HepG2 (cell line): ENCODE measurements at regions not wholly inside any gene's neighbourhood (a gene's known extent, or its start where the extent isn't known, plus 50 kb on each side); places are given as distances from the start of the nearest gene placed in this dataset.

Source experiments
- ATAC-seq: fragments of 200-7000 bp; cut with Tn5 transposase; 3 replicates; pipeline ENCODE4 v1.9.1; 2020; ENCODE audit warnings: mild to moderate bottlenecking, moderate library complexity
- BruUV-seq: library from RNA; stranded (reverse); fragments of 400-500 nt; replicated peaks from 2 replicates; lab custom pipeline; 2021; lab: Mats Ljungman, UMichigan
- CTCF ChIA-PET: fragments of 300-600 bp; formaldehyde crosslinking; extraction: SDS; loops from one replicate; lab custom pipeline; 2021; ENCODE audit warnings: low total read pairs, inconsistent platforms, low intra/inter-chr PET ratio; lab: Yijun Ruan, JAX
- POLR2A ChIA-PET: fragments of 350-600 bp; sonication (Branson Sonifier 250); formaldehyde crosslinking; loops from one replicate; lab custom pipeline; 2020; ENCODE audit warnings: antibody characterized with exemption, inconsistent platforms; lab: Yijun Ruan, JAX
- DNase-seq: peaks from one replicate; pipeline ENCODE4 v3.0.0-alpha.2; 2015; ENCODE audit warnings: low spot score
- FAIRE-seq: peaks from 3 replicates; lab custom pipeline; 2011; peaks lifted over from hg19 to GRCh38; lab: Jason Lieb, UNC
- H2AFZ ChIP-seq: one replicate; pipeline ENCODE4 v1.6.1; 2011; ENCODE audit warnings: low read length, inconsistent platforms
- H3K27ac ChIP-seq: fragments of 300-600 bp; 3 replicates; pipeline ENCODE4 v1.8.0; 2011; ENCODE audit warnings: mixed run types, mild to moderate bottlenecking, mixed read lengths, low read length, inconsistent platforms; ENCODE audit not compliant: insufficient read depth; ENCODE audit errors: extremely low read length
- H3K27me3 ChIP-seq, 2 experiments: fragments of 200-600 bp in 1 of 2; 2 replicates in 1 of 2; 3 replicates in 1 of 2; pipeline versions ENCODE4 v1.6.0 to v1.8.0; 2011; ENCODE audit warnings: low read length in 2 of 2, mild to moderate bottlenecking in 2 of 2, moderate library complexity in 2 of 2, inconsistent platforms in 1 of 2; ENCODE audit not compliant: insufficient read depth in 2 of 2, control insufficient read depth in 1 of 2
- H3K36me3 ChIP-seq, 2 experiments: fragments of 200-600 bp in 1 of 2; replicated peaks in 1 of 2; 2 replicates in 1 of 2; 3 replicates in 1 of 2; pipeline versions ENCODE4 v1.5.1 to v1.8.0; 2011; ENCODE audit warnings: low read length in 2 of 2, inconsistent platforms in 1 of 2; ENCODE audit not compliant: insufficient read depth in 2 of 2, control insufficient read depth in 1 of 2
- H3K4me1 ChIP-seq: 2 replicates; pipeline ENCODE4 v1.5.1; 2012; ENCODE audit warnings: low read length, inconsistent platforms; ENCODE audit not compliant: insufficient read depth
- H3K4me2 ChIP-seq: 2 replicates; pipeline ENCODE4 v1.6.0; 2011; ENCODE audit warnings: low read depth, low read length, inconsistent platforms
- H3K4me3 ChIP-seq, 3 experiments: fragments of 200-600 bp in 1 of 3; sonication (generic), shearing (Covaris generic) in 1 of 3; replicated peaks in 1 of 3; 2 replicates each; pipeline ENCODE4 v1.5.1; 2011 to 2016; ENCODE audit warnings: low read length in 3 of 3, inconsistent platforms in 2 of 3, low read depth in 2 of 3, mild to moderate bottlenecking in 2 of 3, control low read depth in 1 of 3, mixed read lengths in 1 of 3; ENCODE audit not compliant: insufficient read depth in 1 of 3
- H3K79me2 ChIP-seq: one replicate; pipeline ENCODE4 v1.6.1; 2011; ENCODE audit warnings: low read length, inconsistent platforms; ENCODE audit not compliant: insufficient read depth
- H3K9ac ChIP-seq: 2 replicates; pipeline ENCODE4 v1.6.0; 2011; ENCODE audit warnings: mild to moderate bottlenecking, low read depth, low read length, inconsistent platforms; ENCODE audit not compliant: insufficient read depth
- H3K9me3 ChIP-seq: 2 replicates; pipeline ENCODE4 v1.5.1; 2012; ENCODE audit warnings: mild to moderate bottlenecking, low read length
- H4K20me1 ChIP-seq: 2 replicates; pipeline ENCODE4 v1.6.0; 2011; ENCODE audit warnings: inconsistent platforms, mild to moderate bottlenecking, low read length, moderate library complexity; ENCODE audit not compliant: insufficient read depth
- CSRNP2 ChIP-seq: sonication (generic); formaldehyde crosslinking; conservative IDR thresholded peaks from 2 replicates; pipeline ENCODE4 v1.8.0; 2022; ENCODE audit warnings: low read depth, missing genetic modification reagents
- HNRNPUL1 ChIP-seq: fragments of 200-400 bp; formaldehyde crosslinking; IDR thresholded peaks from 2 replicates; pipeline ENCODE4 v1.6.1; 2017; ENCODE audit warnings: low read depth, mild to moderate bottlenecking, low read length, moderate library complexity
- MZF1 ChIP-seq: sonication (generic); formaldehyde crosslinking; IDR thresholded peaks from 2 replicates; pipeline ENCODE4 v1.8.1; 2023; ENCODE audit warnings: mild to moderate bottlenecking, missing genetic modification reagents, borderline replicate concordance
- PHF21A ChIP-seq: sonication (generic); formaldehyde crosslinking; IDR thresholded peaks from 2 replicates; pipeline ENCODE4 v1.5.0; 2020; ENCODE audit warnings: mild to moderate bottlenecking, missing genetic modification reagents
- SAP130 ChIP-seq: IDR thresholded peaks from 2 replicates; pipeline ENCODE4 v1.6.1; 2016; ENCODE audit warnings: low read depth
- SRY ChIP-seq: sonication (generic); formaldehyde crosslinking; IDR thresholded peaks from 2 replicates; pipeline ENCODE4 v1.8.0; 2022; ENCODE audit warnings: mild to moderate bottlenecking, missing genetic modification reagents
- ZFP90 ChIP-seq: sonication (generic); formaldehyde crosslinking; IDR thresholded peaks from 2 replicates; pipeline ENCODE4 v1.8.0; 2022; ENCODE audit warnings: missing genetic modification reagents, mild to moderate bottlenecking, inconsistent platforms, borderline replicate concordance
- ZKSCAN5 ChIP-seq: sonication (generic); formaldehyde crosslinking; IDR thresholded peaks from 2 replicates; pipeline ENCODE4 v1.5.1; 2020; ENCODE audit warnings: mild to moderate bottlenecking, missing genetic modification reagents
- ZNF34 ChIP-seq: sonication (generic); formaldehyde crosslinking; IDR thresholded peaks from 2 replicates; pipeline ENCODE4 v1.4.0; 2020; ENCODE audit warnings: mild to moderate bottlenecking, missing genetic modification reagents, borderline replicate concordance
- ZNF619 ChIP-seq: sonication (generic); formaldehyde crosslinking; IDR thresholded peaks from 2 replicates; pipeline ENCODE4 v1.4.0; 2020; ENCODE audit warnings: mild to moderate bottlenecking, missing genetic modification reagents
- ZXDC ChIP-seq: sonication (generic); formaldehyde crosslinking; IDR thresholded peaks from 2 replicates; pipeline ENCODE4 v1.5.0; 2020; ENCODE audit warnings: mild to moderate bottlenecking, missing genetic modification reagents
- WGBS: methylation state at CpG from one replicate; pipeline ENCODE4 v1.1.6; 2017; ENCODE audit warnings: low lambda C conversion rate; 5-methylcytosine and 5-hydroxymethylcytosine counted together
- in situ Hi-C: cut with HindIII; loops from 2 replicates; pipeline ENCODE4 v1.10.0; 2017; ENCODE audit warnings: low pct_unique_long_range_greater_than_20kb; ENCODE audit not compliant: extremely low pct_ligation_motif_present
- intact Hi-C: fragments of 100-400 bp; cut with micrococcal nuclease; formaldehyde crosslinking; loops from one replicate; pipeline ENCODE4 v1.10.0; 2022; ENCODE audit not compliant: unreplicated experiment
- TF ChIP-seq, protein P1 (sequence below): sonication (generic); formaldehyde crosslinking; IDR thresholded peaks from 2 replicates; pipeline ENCODE4 v1.4.0; 2020; ENCODE audit warnings: missing genetic modification reagents

- no peak for FAIRE-seq
- no peaks in the 10 kb centered on the region for H4K20me1 ChIP-seq
- POLR2A ChIA-PET, result no interaction called here
- H3K9ac ChIP-seq, result no peak overlapping the region
- H3K4me1 ChIP-seq, result no peaks in the 10 kb centered on the region
- H3K36me3 ChIP-seq, result no peaks in the 10 kb centered on the region
- no TSS peak for BruUV-seq
- H2AFZ ChIP-seq, result no peak overlapping the region
- no peak for DNase-seq
- no peak for ATAC-seq
- peaks cover 98% of the 10 kb centered on the region for H3K9me3 ChIP-seq
- in situ Hi-C loops (no loop called here), intact Hi-C loops (no loop called here)
- no peak overlapping the region for H3K27ac ChIP-seq
- no peak overlapping the region for H3K4me2 ChIP-seq
- H3K27me3 ChIP-seq, result no peaks in the 10 kb centered on the region
- CTCF ChIA-PET, result no interaction called here
- H3K4me3 ChIP-seq, result no peak overlapping the region
- H3K79me2 ChIP-seq, result no peaks in the 10 kb centered on the region
- no peak for TF ChIP-seq HNRNPUL1
- TF ChIP-seq ZFP90 (CRISPR knock-in tag), result no peak
- TF ChIP-seq ZNF619 (CRISPR knock-in tag), result no peak
- no peak for TF ChIP-seq ZKSCAN5 (CRISPR knock-in tag)
- no peak for TF ChIP-seq SAP130
- TF ChIP-seq ZXDC, result no peak
- TF ChIP-seq PHF21A (CRISPR knock-in tag), result no peak
- TF ChIP-seq, protein P1, sequence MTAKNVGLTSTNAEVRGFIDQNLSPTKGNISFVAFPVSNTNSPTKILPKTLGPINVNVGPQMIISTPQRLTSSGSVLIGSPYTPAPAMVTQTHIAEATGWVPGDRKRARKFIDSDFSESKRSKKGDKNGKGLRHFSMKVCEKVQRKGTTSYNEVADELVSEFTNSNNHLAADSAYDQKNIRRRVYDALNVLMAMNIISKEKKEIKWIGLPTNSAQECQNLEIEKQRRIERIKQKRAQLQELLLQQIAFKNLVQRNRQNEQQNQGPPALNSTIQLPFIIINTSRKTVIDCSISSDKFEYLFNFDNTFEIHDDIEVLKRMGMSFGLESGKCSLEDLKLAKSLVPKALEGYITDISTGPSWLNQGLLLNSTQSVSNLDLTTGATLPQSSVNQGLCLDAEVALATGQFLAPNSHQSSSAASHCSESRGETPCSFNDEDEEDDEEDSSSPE (CRISPR knock-in tag), result no peak
- TF ChIP-seq MZF1 (CRISPR knock-in tag), result no peak
- TF ChIP-seq CSRNP2 (CRISPR knock-in tag), result no peak
- no peak for TF ChIP-seq SRY (CRISPR knock-in tag)
- no peak for TF ChIP-seq ZNF34 (CRISPR knock-in tag)
- WGBS, result 6% methylated on average over 1 of the region's 1 CpG
These were observed 770.4 kb upstream of the STXBP6 start for GRCh38 chr14:25820368-25820767.
